Right atrium auricular region (tissue), 2 donors: ENCODE measurements at regions not wholly inside any gene's neighbourhood (a gene's known extent, or its start where the extent isn't known, plus 50 kb on each side); places are given as distances from the start of the nearest gene placed in this dataset.

Experiments used
- DNase-seq: peaks from one replicate; pipeline ENCODE4 v3.0.0-alpha.2; 2019; ENCODE audit warnings: low spot score
- H3K27ac ChIP-seq, 2 donors: fragments of 200-600 bp; sonication (generic); 1 replicate in 1 of 2; 2 replicates in 1 of 2; pipeline ENCODE4 v1.5.1; 2016 to 2019
- H3K27me3 ChIP-seq, 2 donors: fragments of 200-600 bp; sonication (generic); one replicate each; pipeline versions ENCODE4 v1.5.1 to v1.6.0; 2017 to 2019
- H3K36me3 ChIP-seq: fragments of 200-600 bp; sonication (generic); one replicate; pipeline ENCODE4 v1.5.1; 2016
- H3K4me1 ChIP-seq, 2 donors: fragments of 200-600 bp; sonication (generic); one replicate each; pipeline versions ENCODE4 v1.5.1 to v1.6.0; 2017 to 2019
- H3K4me3 ChIP-seq, 2 donors: fragments of 200-600 bp; sonication (generic); 1 replicate in 1 of 2; 2 replicates in 1 of 2; pipeline ENCODE4 v1.5.1; 2017 to 2019; ENCODE audit warnings: mild to moderate bottlenecking in 1 of 2, moderate library complexity in 1 of 2
- H3K9me3 ChIP-seq, 2 donors: fragments of 200-600 bp; sonication (generic); one replicate each; pipeline ENCODE4 v1.5.1; 2019
- CTCF ChIP-seq, 2 donors: fragments of 200-600 bp; sonication (generic); IDR thresholded peaks; one replicate each; pipeline ENCODE4 v1.5.1; 2019; ENCODE audit warnings: antibody characterized with exemption in 2 of 2

DNA sequence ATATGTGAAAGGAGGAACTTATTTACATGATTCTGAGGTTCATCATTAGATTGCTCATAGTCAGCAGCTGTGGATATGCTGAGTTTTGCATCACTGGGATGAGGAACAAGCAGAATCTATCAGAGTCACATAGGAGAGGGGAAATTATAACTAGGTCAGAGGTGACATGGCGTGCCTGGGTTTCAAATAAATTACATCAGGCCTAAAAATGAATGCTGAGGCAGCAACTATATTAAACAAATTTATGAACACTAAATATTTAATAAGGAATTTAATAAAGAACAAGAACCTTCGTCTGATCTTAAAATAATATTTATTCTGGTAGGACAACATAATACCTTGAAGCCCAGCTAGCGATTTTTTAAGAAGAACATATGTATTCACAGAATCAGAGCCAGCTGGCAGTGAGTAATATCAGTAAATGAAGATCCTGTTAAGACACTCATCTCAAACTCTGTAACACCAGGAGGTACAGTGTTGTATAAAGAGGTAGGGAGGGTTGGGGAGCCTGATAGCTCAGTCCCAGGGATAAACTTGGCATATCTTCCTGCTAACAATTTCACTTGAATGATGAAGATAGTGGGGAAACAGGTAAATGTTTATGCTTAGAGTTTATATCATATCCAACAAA lies 60.9 kb upstream of the HS3ST1 start:
- Histone ChIP-seq H3K27ac (no peak overlapping the region), H3K9me3 (no peaks in the 10 kb centered on the region), H3K36me3 (no peaks in the 10 kb centered on the region), H3K4me3 (no peak overlapping the region), H3K27me3 (no peaks in the 10 kb centered on the region), H3K4me1 (no peaks in the 10 kb centered on the region)
- DNase-seq, result no peak
- TF ChIP-seq CTCF (IDR thresholded peaks at IDR 0.05), result no peak

GRCh38 chr4:11488657-11489452 lies 60.2 kb upstream of the HS3ST1 start:
- Histone ChIP-seq H3K36me3 (no peaks in the 10 kb centered on the region), H3K9me3 (no peaks in the 10 kb centered on the region), H3K4me3 (no peak overlapping the region), H3K27ac (no peak overlapping the region), H3K4me1 (no peaks in the 10 kb centered on the region), H3K27me3 (no peaks in the 10 kb centered on the region)
- no peak for DNase-seq
- no peak for TF ChIP-seq CTCF (IDR thresholded peaks at IDR 0.05)

DNA sequence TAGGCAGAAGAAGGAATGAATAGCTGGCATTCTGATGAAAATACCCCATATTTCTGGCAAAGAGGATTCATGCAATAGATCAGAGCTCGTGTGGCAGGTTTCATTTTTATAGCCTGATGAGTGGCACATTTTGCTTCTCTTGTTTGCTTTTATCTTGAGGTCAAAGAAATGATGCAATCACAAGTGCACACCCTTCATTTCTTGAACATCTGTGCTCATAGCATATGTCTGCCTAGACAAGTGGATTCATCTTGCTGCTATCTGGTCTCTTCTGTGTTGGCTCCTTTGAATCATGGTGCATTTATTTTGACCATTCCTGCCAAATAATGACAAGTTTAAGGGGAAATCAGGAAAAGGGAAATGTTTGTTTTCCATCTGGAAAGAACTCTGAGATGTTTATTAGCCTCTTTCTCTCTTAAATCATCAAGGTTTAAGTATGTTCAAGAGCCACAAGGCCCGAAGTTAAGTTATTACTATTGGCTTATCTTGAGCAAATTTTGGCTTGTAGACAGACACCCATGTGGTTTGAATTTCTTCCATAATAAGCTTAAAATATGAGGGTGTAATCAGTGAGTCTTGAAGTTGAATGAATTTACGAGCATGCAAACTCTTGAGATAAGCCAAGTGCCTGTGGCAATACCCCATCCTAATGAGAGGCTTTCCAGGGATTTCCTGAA lies 59.3 kb upstream of the HS3ST1 start:
- H3K9me3 ChIP-seq, result no peaks in the 10 kb centered on the region
- no peaks in the 10 kb centered on the region for H3K36me3 ChIP-seq
- no peak overlapping the region for H3K4me3 ChIP-seq
- H3K27me3 ChIP-seq, result no peaks in the 10 kb centered on the region
- no peak overlapping the region for H3K27ac ChIP-seq
- no peak for DNase-seq
- TF ChIP-seq CTCF (IDR thresholded peaks at IDR 0.05), result no peak
- H3K4me1 ChIP-seq, result no peaks in the 10 kb centered on the region

DNA sequence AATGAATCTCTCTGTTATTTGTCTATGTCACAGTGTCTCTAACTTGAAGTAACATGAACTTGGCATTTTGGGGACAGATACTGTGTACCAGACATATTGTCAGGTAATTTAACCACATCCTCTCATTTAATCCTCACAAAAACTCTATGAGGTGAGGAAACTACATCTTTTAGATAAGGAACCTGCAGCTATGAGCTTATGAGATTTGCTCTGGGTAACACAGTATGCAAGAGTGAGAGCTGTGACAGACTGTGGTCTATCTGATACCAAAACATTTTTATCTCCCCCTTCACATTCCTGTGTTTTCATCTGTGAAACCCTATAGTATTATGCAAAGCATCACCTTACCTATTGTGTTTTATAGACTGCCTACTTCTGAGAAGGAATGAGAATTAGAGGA lies 58.4 kb upstream of the HS3ST1 start:
- no peaks in the 10 kb centered on the region for H3K27me3 ChIP-seq
- H3K36me3 ChIP-seq, result no peaks in the 10 kb centered on the region
- no peaks in the 10 kb centered on the region for H3K4me1 ChIP-seq
- DNase-seq, result no peak
- no peak overlapping the region for H3K27ac ChIP-seq
- H3K9me3 ChIP-seq, result no peaks in the 10 kb centered on the region
- no peak overlapping the region for H3K4me3 ChIP-seq
- no peak for TF ChIP-seq CTCF (IDR thresholded peaks at IDR 0.05)

- H3K4me1 ChIP-seq, result no peaks in the 10 kb centered on the region
- no peak for TF ChIP-seq CTCF (IDR thresholded peaks at IDR 0.05)
- no peaks in the 10 kb centered on the region for H3K9me3 ChIP-seq
- no peak overlapping the region for H3K27ac ChIP-seq
- H3K27me3 ChIP-seq, result no peaks in the 10 kb centered on the region
- DNase-seq, result no peak
- H3K36me3 ChIP-seq, result no peaks in the 10 kb centered on the region
- no peak overlapping the region for H3K4me3 ChIP-seq
Measured at GRCh38 chr4:11485926-11486325, 57.2 kb upstream of the HS3ST1 start.
